NCI-H460 (cell line): ENCODE measurements at regions not wholly inside any gene's neighbourhood (a gene's known extent, or its start where the extent isn't known, plus 50 kb on each side); places are given as distances from the start of the nearest gene placed in this dataset.
A peak's percentile ranks its signal among the peaks of the same experiment; 100 is the strongest.
"Not testable (repeated sequence)": the region's sequence is repeated elsewhere in the genome, so short reads cannot be mapped to it uniquely, and the experiment has no call there.

Experiments
- DNase-seq: peaks from one replicate; pipeline ENCODE4 v3.0.0-alpha.2; 2016; ENCODE audit warnings: low read depth; ENCODE audit errors: extremely low read depth

GRCh38 chr14:22315336-22315735, 273.7 kb downstream of the DAD1 start:
- DNase-seq: no peak

GRCh38 chr14:22314183-22314820, 274.7 kb downstream of the DAD1 start:
- DNase-seq: peak; percentile 80

GRCh38 chr14:22313172-22313801, 275.7 kb downstream of the DAD1 start:
- DNase-seq: no peak

GRCh38 chr14:22311636-22312035, 277.4 kb downstream of the DAD1 start:
- DNase-seq: no peak

- DNase-seq: no peak
Observed at GRCh38 chr14:22305607-22306006, 283.4 kb downstream of the DAD1 start.

GRCh38 chr14:22304326-22304725, 284.7 kb downstream of the DAD1 start:
- no peak for DNase-seq

- DNase-seq: no peak
Observed at GRCh38 chr14:22303589-22304195, 285.3 kb downstream of the DAD1 start.

- DNase-seq: no peak
Observed at GRCh38 chr14:22300646-22301045, 288.4 kb downstream of the DAD1 start.

- DNase-seq: no peak
Observed at GRCh38 chr14:22297376-22297775, 291.6 kb downstream of the DAD1 start.

- DNase-seq: no peak
Observed at GRCh38 chr14:22296722-22297121, 292.3 kb downstream of the DAD1 start.

GRCh38 chr14:22296088-22296487, 292.9 kb downstream of the DAD1 start:
- DNase-seq: no peak

GRCh38 chr14:22291406-22291805, 297.6 kb downstream of the DAD1 start:
- no peak for DNase-seq

GRCh38 chr14:22289570-22289969, 299.5 kb downstream of the DAD1 start:
- DNase-seq: no peak

- no peak for DNase-seq
Observed at GRCh38 chr14:22285991-22286390, 303.0 kb downstream of the DAD1 start.

GRCh38 chr14:22282949-22283348, 306.1 kb downstream of the DAD1 start:
- DNase-seq: peak; percentile 8

GRCh38 chr14:22282417-22282816, 306.6 kb downstream of the DAD1 start:
- DNase-seq: no peak

- not testable (repeated sequence) for DNase-seq
Observed at GRCh38 chr14:22281447-22281874, 307.6 kb downstream of the DAD1 start.

- no peak for DNase-seq
Observed at GRCh38 chr14:22280497-22281316, 308.3 kb downstream of the DAD1 start.

GRCh38 chr14:22276913-22277816, 311.9 kb downstream of the DAD1 start:
- peak; percentile 26 for DNase-seq
